ENCODE measurements at regions not wholly inside any gene's neighbourhood (a gene's known extent, or its start where the extent isn't known, plus 50 kb on each side); places are given as distances from the start of the nearest gene placed in this dataset.

DNA sequence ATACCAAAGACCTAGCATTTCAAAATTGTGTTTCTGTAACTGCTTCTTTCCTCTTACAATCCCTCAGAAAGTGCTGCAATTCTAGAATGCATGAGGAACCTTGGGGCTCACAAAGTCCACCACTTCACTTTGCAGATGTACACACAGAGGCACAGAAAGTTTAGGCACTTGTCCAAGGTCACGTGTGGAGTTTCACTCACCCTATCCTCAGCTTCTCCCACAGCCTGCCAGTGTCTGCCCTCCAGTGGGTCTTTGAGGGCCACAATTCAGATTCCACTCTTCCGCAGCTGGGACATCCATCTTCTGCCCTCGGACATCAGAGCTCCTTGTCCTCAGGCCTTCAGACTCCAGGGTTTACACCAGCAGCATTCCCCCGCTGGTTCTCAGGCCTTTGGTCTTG is 210.5 kb upstream of the SERP2 start:
- TF ChIP-seq POLR2A (IDR thresholded peaks at IDR 0.05) (no peak), CTCF (IDR thresholded peaks at IDR 0.05) (no peak)
